Ovary (tissue), 7 donors: ENCODE measurements at regions not wholly inside any gene's neighbourhood (a gene's known extent, or its start where the extent isn't known, plus 50 kb on each side); places are given as distances from the start of the nearest gene placed in this dataset.
A peak's percentile ranks its signal among the peaks of the same experiment; 100 is the strongest.

Experiments used
- DNase-seq, 5 donors: peaks; one replicate each; pipeline ENCODE4 v3.0.0-alpha.2; 2019 to 2020
- H3K27ac ChIP-seq, 2 donors: fragments of 200-600 bp; one replicate each; pipeline versions ENCODE4 v1.5.1 to v1.8.0; 2019 to 2022
- H3K27me3 ChIP-seq: fragments of 200-600 bp; one replicate; pipeline ENCODE4 v1.8.0; 2022
- H3K36me3 ChIP-seq: fragments of 200-600 bp; sonication (generic); one replicate; pipeline ENCODE4 v1.5.1; 2019
- H3K4me1 ChIP-seq: one replicate; pipeline ENCODE4 v1.8.1; 2013; ENCODE audit warnings: mild to moderate bottlenecking, moderate library complexity; ENCODE audit not compliant: insufficient read depth
- H3K4me3 ChIP-seq: fragments of 200-600 bp; sonication (generic); one replicate; pipeline ENCODE4 v1.5.1; 2017
- H3K9me3 ChIP-seq, 2 donors: fragments of 200-600 bp in 1 of 2; sonication (generic) in 1 of 2; one replicate each; pipeline versions ENCODE4 v1.5.1 to v1.8.1; 2013 to 2019; ENCODE audit warnings: mild to moderate bottlenecking in 1 of 2, moderate library complexity in 1 of 2
- EP300 ChIP-seq: sonication (generic); formaldehyde crosslinking; IDR thresholded peaks from one replicate; pipeline ENCODE4 v1.6.1; 2017; ENCODE audit warnings: antibody characterized with exemption
- POLR2A ChIP-seq: fragments of 450-650 bp; IDR thresholded peaks from one replicate; pipeline ENCODE4 v1.6.1; 2017; ENCODE audit warnings: antibody characterized with exemption, mild to moderate bottlenecking, moderate library complexity
- WGBS, 3 donors: extraction: QIAGEN DNeasy Blood & Tissue Kit in 1 of 3; methylation state at CpG; one replicate each; pipeline versions ENCODE4 v1.1.5 to v1.1.7; 2013 to 2017; 5-methylcytosine and 5-hydroxymethylcytosine counted together
- intact Hi-C, 4 donors: fragments of 100-400 bp; cut with DNase I; formaldehyde crosslinking; loops; one replicate each; pipeline versions ENCODE4 v1.11.0 to v1.15.1; 2022 to 2023
- TF ChIP-seq, protein P1 (sequence below), 3 donors: fragments of 450-650 bp in 2 of 3; fragments of 200-600 bp in 1 of 3; IDR thresholded peaks; one replicate each; pipeline versions ENCODE4 v1.5.1 to v1.8.0; 2016 to 2022; ENCODE audit warnings: antibody characterized with exemption in 3 of 3, mild to moderate bottlenecking in 1 of 3
- donor health status: DM: no; HTN: no; CAD: no; lungs with moderate emphysema.
- donor health status: DM: no; HTN: no; CAD: no.
- donor health status: Bipolar disorder and iron deficiency.
- donor health status: DM: no; HTN: no; CAD: no.
- donor health status: DM: yes; HTN: yes; CAD: no.

DNA sequence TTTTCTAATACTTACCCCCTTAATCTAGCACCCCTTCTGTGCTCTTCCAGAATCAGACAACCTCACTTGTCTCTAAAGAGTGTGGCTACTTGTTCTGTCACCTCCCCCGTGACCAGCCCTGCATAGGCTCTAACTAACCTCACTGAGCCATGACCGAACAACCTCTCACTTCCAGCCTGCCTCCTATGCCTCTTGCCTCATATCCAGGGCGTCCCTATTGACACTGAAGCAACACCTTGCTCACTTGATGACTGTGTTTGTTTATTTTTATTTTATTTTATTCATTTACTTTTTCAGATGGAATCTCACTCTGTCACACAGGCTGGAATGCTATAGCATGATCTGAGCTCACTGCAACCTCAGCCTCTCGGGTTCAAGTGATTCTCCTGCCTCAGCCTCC is 235.1 kb upstream of the B3GALT2 start:
- peaks cover 5% of the 10 kb centered on the region for H3K4me1 ChIP-seq
- DNase-seq, result no peak
- WGBS, 3 donors, result 96 to 99% (median 98%) methylated on average over 4 of the region's 4 CpGs
- intact Hi-C loops, result no loop called here
- TF ChIP-seq EP300 (no peak), POLR2A (no peak)
- TF ChIP-seq, protein P1, sequence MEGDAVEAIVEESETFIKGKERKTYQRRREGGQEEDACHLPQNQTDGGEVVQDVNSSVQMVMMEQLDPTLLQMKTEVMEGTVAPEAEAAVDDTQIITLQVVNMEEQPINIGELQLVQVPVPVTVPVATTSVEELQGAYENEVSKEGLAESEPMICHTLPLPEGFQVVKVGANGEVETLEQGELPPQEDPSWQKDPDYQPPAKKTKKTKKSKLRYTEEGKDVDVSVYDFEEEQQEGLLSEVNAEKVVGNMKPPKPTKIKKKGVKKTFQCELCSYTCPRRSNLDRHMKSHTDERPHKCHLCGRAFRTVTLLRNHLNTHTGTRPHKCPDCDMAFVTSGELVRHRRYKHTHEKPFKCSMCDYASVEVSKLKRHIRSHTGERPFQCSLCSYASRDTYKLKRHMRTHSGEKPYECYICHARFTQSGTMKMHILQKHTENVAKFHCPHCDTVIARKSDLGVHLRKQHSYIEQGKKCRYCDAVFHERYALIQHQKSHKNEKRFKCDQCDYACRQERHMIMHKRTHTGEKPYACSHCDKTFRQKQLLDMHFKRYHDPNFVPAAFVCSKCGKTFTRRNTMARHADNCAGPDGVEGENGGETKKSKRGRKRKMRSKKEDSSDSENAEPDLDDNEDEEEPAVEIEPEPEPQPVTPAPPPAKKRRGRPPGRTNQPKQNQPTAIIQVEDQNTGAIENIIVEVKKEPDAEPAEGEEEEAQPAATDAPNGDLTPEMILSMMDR (IDR thresholded peaks at IDR 0.05), result no peak
- no peak overlapping the region for H3K27ac ChIP-seq
- H3K4me3 ChIP-seq, result no peak overlapping the region
- H3K36me3 ChIP-seq, result no peaks in the 10 kb centered on the region
- H3K9me3 ChIP-seq, result no peaks in the 10 kb centered on the region
- H3K27me3 ChIP-seq, result no peaks in the 10 kb centered on the region

- intact Hi-C loops, result no loop called here
- 88 to 97% (median 93%) methylated on average over 1 of the region's 1 CpG for WGBS, 3 donors
- no peak for DNase-seq
- Histone ChIP-seq H3K36me3 (no peaks in the 10 kb centered on the region), H3K27me3 (no peaks in the 10 kb centered on the region), H3K9me3 (no peaks in the 10 kb centered on the region), H3K4me3 (no peak overlapping the region), H3K4me1 (peaks cover 5% of the 10 kb centered on the region), H3K27ac (peak overlapping the region in 1 of 2 donors; percentile 66)
- no peak for TF ChIP-seq EP300
- no peak for TF ChIP-seq POLR2A
- TF ChIP-seq, protein P1 (IDR thresholded peaks at IDR 0.05), result no peak
Observed at GRCh38 chr1:193419295-193419694, 232.9 kb upstream of the B3GALT2 start.

DNA sequence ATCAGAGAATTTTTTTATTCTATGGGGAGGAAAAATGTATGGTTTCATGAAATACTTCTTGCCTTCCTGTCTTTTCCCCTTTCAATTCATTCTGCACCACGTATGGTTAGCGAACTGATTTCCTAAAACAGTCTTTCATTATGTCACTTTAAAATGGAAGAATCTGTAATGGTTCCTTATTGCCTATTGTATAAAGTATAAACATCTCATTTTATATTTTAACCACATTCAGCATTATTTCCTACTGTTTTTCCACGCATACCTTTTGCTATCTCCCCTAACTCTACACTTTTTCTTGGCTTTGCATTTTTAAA is 232.3 kb upstream of the B3GALT2 start:
- 36 to 49% (median 42%) methylated on average over 3 of the region's 3 CpGs for WGBS, 3 donors
- TF ChIP-seq, protein P1 (IDR thresholded peaks at IDR 0.05), result no peak
- TF ChIP-seq EP300 (no peak), POLR2A (no peak)
- no peak for DNase-seq
- intact Hi-C loops, result no loop called here
- H3K4me3 ChIP-seq, result peak overlapping the region; percentile 28
- no peaks in the 10 kb centered on the region for H3K9me3 ChIP-seq
- H3K27ac ChIP-seq, result peak overlapping the region in 1 of 2 donors; percentile 66
- no peaks in the 10 kb centered on the region for H3K27me3 ChIP-seq
- H3K36me3 ChIP-seq, result no peaks in the 10 kb centered on the region
- H3K4me1 ChIP-seq, result peaks cover 5% of the 10 kb centered on the region

DNA sequence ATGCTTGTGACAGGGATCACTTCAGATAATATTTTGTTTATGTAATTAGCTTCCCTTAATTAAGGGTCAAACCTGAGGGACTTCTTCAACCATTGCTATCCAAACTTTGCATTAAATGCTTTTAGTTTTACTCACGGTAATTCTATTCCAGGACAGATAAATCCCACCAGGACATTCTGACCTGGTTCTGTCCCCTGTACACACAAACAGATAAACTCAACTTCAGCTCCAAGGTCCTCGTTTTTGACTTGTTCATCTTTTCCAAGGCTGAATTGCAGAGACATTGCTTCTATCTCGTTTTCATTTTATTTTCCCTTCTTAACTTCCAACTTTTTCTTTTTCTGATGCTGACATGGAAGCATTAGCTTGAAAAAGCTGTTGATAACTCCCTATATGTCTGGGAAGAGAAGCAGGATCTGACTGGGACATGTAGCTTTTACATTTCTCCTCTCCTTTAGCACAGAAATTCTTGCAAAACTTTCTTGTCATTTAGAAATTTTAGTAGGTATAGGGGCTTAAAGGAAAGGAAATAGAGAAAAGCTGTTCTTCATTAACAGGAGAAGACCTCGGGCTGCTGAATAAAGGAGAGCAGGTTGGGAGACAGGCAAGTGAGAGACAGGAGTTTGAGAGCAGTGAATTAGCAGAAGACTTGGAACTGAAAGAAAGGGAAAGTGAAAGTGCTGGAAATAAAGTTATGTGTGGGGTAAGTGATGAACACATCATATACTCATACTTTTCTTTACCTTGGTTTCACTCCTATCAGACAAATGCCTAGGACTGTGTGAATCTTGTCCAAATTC is 231.7 kb upstream of the B3GALT2 start:
- intact Hi-C loops, result no loop called here
- Histone ChIP-seq H3K4me3 (peak overlapping the region; percentile 28), H3K27me3 (no peaks in the 10 kb centered on the region), H3K27ac (peak overlapping the region in 1 of 2 donors; percentile 66), H3K4me1 (peaks cover 5% of the 10 kb centered on the region), H3K36me3 (no peaks in the 10 kb centered on the region), H3K9me3 (no peaks in the 10 kb centered on the region)
- TF ChIP-seq, protein P1 (IDR thresholded peaks at IDR 0.05), result no peak
- TF ChIP-seq POLR2A (no peak), EP300 (no peak)
- WGBS, 3 donors, result 1 to 4% (median 2%) methylated on average over 4 of the region's 4 CpGs
- DNase-seq, result no peak
